ENCODE measurements at regions not wholly inside any gene's neighbourhood (a gene's known extent, or its start where the extent isn't known, plus 50 kb on each side); places are given as distances from the start of the nearest gene placed in this dataset.

DNA sequence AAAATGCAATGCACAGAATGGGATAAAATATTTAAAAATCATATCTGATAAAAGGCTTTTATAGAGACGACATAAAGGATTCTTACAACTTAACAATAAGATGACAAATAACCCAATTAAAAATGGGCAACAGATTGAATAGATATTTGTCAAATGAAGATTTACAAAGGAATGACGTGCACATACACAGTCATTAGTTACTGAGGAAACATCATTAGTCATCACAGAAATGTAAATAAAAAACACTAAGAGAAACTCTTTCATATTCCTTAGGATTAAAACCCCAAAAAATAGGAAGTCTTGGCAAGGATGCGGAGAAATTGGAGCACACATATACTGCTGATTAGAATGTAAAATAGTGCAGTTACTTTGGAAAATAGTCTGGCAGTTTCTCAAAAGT, 1886.0 kb upstream of the CDH6 start:
- TF ChIP-seq EZH2phosphoT487 (IDR thresholded peaks at IDR 0.05; ENCODE audit: borderline replicate concordance, low read depth, low read length) (no peak), CTCF (conservative IDR thresholded peaks at IDR 0.05; ENCODE audit: low read length) (no peak)
- intact Hi-C loops (cut with micrococcal nuclease; ENCODE audit: unreplicated experiment) = no loop called here
- no peaks in the 10 kb centered on the region for H3K9me2 ChIP-seq (ENCODE audit: insufficient read depth, low read length)
- H3K4me3 ChIP-seq (ENCODE audit: low read depth, low read length, poor library complexity, severe bottlenecking) = no peak overlapping the region
- ChIA-PET CTCF (ENCODE audit: unreplicated experiment) (no interaction called here), POLR2A (no interaction called here)
- no peak overlapping the region for H2AFZ ChIP-seq (ENCODE audit: low read length)
- H3K9me3 ChIP-seq (ENCODE audit: low read length) = 0 out of 2 replicates have a peak, but pooled peaks cover 4% of the 10 kb centered on the region
- H3K27ac ChIP-seq (ENCODE audit: low read depth, low read length, poor library complexity, severe bottlenecking) = no peak overlapping the region
- no TSS peak for BruUV-seq (replicated peaks)
- H3K36me3 ChIP-seq (ENCODE audit: insufficient read depth, low read length) = no peaks in the 10 kb centered on the region
- no peak overlapping the region for H3K4me2 ChIP-seq (ENCODE audit: low read length)
- no peaks in the 10 kb centered on the region for H4K20me1 ChIP-seq (ENCODE audit: insufficient read depth, low read length)
- H3K4me1 ChIP-seq (ENCODE audit: insufficient read depth, low read length, poor library complexity, severe bottlenecking) = no peaks in the 10 kb centered on the region
- no peak for DNase-seq (ENCODE audit: low spot score)
- H3K79me2 ChIP-seq (ENCODE audit: insufficient read depth, low read depth, low read length) = no peaks in the 10 kb centered on the region

DNA sequence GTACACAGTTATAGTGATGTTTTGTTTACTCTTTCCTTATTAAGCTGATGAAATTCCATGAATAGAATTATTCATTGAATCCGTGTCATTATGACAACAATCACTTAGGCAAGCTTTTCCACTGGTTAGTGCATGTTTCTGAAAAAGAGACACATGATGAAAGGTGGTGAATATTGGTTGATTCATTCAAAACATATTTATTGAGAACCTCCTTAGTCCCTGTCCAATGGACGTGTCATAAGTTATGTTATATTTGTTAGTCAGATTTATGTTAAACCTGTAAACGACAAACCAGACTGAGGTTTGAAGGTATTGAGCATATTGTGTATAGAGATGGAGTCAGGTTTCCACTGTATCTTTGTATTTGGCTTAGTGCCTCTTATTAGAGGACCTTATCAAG, 1888.9 kb upstream of the CDH6 start:
- H3K79me2 ChIP-seq (ENCODE audit: insufficient read depth, low read depth, low read length) = no peaks in the 10 kb centered on the region
- H3K4me3 ChIP-seq (ENCODE audit: low read depth, low read length, poor library complexity, severe bottlenecking) = no peak overlapping the region
- H3K4me2 ChIP-seq (ENCODE audit: low read length) = no peak overlapping the region
- POLR2A ChIA-PET = interaction anchor here (1.6 kb wide), 1 partner anchor 33 kb away, joined by 4 read pairs; no protein-coding TSS in a partner anchor
- no peaks in the 10 kb centered on the region for H4K20me1 ChIP-seq (ENCODE audit: insufficient read depth, low read length)
- H3K36me3 ChIP-seq (ENCODE audit: insufficient read depth, low read length) = no peaks in the 10 kb centered on the region
- H2AFZ ChIP-seq (ENCODE audit: low read length) = no peak overlapping the region
- 0 out of 2 replicates have a peak, but pooled peaks cover 4% of the 10 kb centered on the region for H3K9me3 ChIP-seq (ENCODE audit: low read length)
- TF ChIP-seq CTCF (conservative IDR thresholded peaks at IDR 0.05; ENCODE audit: low read length) (no peak), EZH2phosphoT487 (IDR thresholded peaks at IDR 0.05; ENCODE audit: borderline replicate concordance, low read depth, low read length) (no peak)
- H3K4me1 ChIP-seq (ENCODE audit: insufficient read depth, low read length, poor library complexity, severe bottlenecking) = no peaks in the 10 kb centered on the region
- CTCF ChIA-PET (ENCODE audit: unreplicated experiment) = no interaction called here
- no TSS peak for BruUV-seq (replicated peaks)
- no peaks in the 10 kb centered on the region for H3K9me2 ChIP-seq (ENCODE audit: insufficient read depth, low read length)
- DNase-seq (ENCODE audit: low spot score) = no peak
- intact Hi-C loops (cut with micrococcal nuclease; ENCODE audit: unreplicated experiment) = no loop called here
- no peak overlapping the region for H3K27ac ChIP-seq (ENCODE audit: low read depth, low read length, poor library complexity, severe bottlenecking)

- BruUV-seq (replicated peaks) = no TSS peak
- POLR2A ChIA-PET = no interaction called here
Observed at GRCh38 chr5:29296548-29296947, 1896.9 kb upstream of the CDH6 start.

More at GRCh38 chr5:29296548-29296947, 1896.9 kb upstream of the CDH6 start:
- no peaks in the 10 kb centered on the region for H3K9me2 ChIP-seq (ENCODE audit: insufficient read depth, low read length)
- H2AFZ ChIP-seq (ENCODE audit: low read length) = no peak overlapping the region
- TF ChIP-seq EZH2phosphoT487 (IDR thresholded peaks at IDR 0.05; ENCODE audit: borderline replicate concordance, low read depth, low read length) = no peak
- TF ChIP-seq CTCF (conservative IDR thresholded peaks at IDR 0.05; ENCODE audit: low read length) = no peak
- DNase-seq (ENCODE audit: low spot score) = no peak
- no peak overlapping the region for H3K27ac ChIP-seq (ENCODE audit: low read depth, low read length, poor library complexity, severe bottlenecking)
- CTCF ChIA-PET (ENCODE audit: unreplicated experiment) = no interaction called here
- no peaks in the 10 kb centered on the region for H4K20me1 ChIP-seq (ENCODE audit: insufficient read depth, low read length)
- no peaks in the 10 kb centered on the region for H3K36me3 ChIP-seq (ENCODE audit: insufficient read depth, low read length)
- no peak overlapping the region for H3K4me2 ChIP-seq (ENCODE audit: low read length)
- no peaks in the 10 kb centered on the region for H3K79me2 ChIP-seq (ENCODE audit: insufficient read depth, low read depth, low read length)
- no peak overlapping the region for H3K4me3 ChIP-seq (ENCODE audit: low read depth, low read length, poor library complexity, severe bottlenecking)
- intact Hi-C loops (cut with micrococcal nuclease; ENCODE audit: unreplicated experiment) = no loop called here
- no peaks in the 10 kb centered on the region for H3K4me1 ChIP-seq (ENCODE audit: insufficient read depth, low read length, poor library complexity, severe bottlenecking)
- no peaks in the 10 kb centered on the region for H3K9me3 ChIP-seq (ENCODE audit: low read length)

Data from OCI-LY7 (cell line).